Brain microvascular endothelial cell (primary cell): ENCODE measurements at regions not wholly inside any gene's neighbourhood (a gene's known extent, or its start where the extent isn't known, plus 50 kb on each side); places are given as distances from the start of the nearest gene placed in this dataset.

Source experiments
- DNase-seq: peaks from one replicate; pipeline ENCODE4 v3.0.0-alpha.2; 2020
- H3K27ac ChIP-seq: fragments of 250-450 bp; sonication (Bioruptor Pico); 2 replicates; pipeline ENCODE4 v1.5.1; 2020; ENCODE audit warnings: mild to moderate bottlenecking, moderate library complexity
- H3K27me3 ChIP-seq: fragments of 250-450 bp; sonication (Bioruptor Pico); replicated peaks from 2 replicates; pipeline ENCODE4 v1.5.1; 2020; ENCODE audit warnings: mild to moderate bottlenecking
- H3K36me3 ChIP-seq: fragments of 250-450 bp; sonication (Bioruptor Pico); replicated peaks from 2 replicates; pipeline ENCODE4 v1.5.1; 2020; ENCODE audit warnings: mild to moderate bottlenecking
- H3K4me3 ChIP-seq: 2 replicates; pipeline ENCODE4 v1.5.1; 2011; ENCODE audit warnings: low read depth, mild to moderate bottlenecking, control low read depth, low read length, moderate library complexity
- in situ Hi-C: cut with HindIII; loops from 2 replicates; pipeline ENCODE4 v1.10.0; 2017; ENCODE audit warnings: low sequenced_read_pairs, low pct_ligation_motif_present
- TF ChIP-seq, protein P1 (sequence below): IDR thresholded peaks from 2 replicates; pipeline ENCODE4 v1.5.1; 2011; ENCODE audit warnings: low read depth, mild to moderate bottlenecking, moderate library complexity, low read length, control low read depth, inconsistent platforms; ENCODE audit errors: missing control alignments

DNA sequence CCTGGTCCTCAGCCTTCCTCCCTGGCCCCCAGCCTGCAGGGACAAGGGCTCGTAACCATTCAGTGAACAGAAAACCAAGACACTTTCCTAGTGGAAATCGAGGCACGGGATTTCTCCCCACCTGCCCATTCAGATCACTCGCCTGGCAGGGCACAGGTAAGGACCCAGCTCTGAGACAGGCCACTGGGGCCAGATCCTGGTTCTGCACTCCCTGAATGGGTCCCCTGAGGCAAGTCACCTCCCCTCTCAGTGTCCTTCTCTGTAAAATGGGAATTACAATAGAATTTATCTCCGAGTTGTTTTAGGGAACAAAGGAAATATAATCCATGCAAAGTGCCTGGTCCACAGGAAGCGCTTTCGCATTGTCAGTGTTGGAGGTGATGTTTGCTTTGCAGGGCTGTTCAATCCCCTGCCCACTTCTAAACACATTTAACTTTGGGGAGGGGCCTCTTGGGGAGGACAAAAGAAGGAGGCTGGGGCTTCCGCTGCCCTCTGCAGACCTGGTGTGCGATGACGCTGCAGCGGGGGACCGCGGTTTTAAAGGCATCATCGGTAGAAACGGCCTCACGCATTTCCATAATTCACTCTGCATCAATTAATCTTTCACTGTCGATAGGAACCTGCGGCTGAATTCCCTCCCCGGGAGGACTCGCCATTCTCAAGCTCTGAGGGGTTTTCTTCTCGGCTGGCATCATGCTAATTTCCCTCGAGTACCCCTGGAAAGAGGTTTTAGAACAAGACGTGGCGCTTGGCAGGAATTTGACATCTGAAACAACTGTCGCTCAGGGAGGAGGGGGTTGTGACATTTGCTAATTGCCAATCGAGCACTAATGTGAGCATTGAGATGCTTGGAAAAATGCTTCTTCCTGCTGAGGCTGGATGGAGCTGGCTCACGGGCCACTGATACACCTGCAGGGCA lies 70.4 kb upstream of the FGF3 start:
- no peaks in the 10 kb centered on the region for H3K36me3 ChIP-seq
- in situ Hi-C loops = no loop called here
- TF ChIP-seq, protein P1, sequence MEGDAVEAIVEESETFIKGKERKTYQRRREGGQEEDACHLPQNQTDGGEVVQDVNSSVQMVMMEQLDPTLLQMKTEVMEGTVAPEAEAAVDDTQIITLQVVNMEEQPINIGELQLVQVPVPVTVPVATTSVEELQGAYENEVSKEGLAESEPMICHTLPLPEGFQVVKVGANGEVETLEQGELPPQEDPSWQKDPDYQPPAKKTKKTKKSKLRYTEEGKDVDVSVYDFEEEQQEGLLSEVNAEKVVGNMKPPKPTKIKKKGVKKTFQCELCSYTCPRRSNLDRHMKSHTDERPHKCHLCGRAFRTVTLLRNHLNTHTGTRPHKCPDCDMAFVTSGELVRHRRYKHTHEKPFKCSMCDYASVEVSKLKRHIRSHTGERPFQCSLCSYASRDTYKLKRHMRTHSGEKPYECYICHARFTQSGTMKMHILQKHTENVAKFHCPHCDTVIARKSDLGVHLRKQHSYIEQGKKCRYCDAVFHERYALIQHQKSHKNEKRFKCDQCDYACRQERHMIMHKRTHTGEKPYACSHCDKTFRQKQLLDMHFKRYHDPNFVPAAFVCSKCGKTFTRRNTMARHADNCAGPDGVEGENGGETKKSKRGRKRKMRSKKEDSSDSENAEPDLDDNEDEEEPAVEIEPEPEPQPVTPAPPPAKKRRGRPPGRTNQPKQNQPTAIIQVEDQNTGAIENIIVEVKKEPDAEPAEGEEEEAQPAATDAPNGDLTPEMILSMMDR = no peak
- H3K27ac ChIP-seq = no peak overlapping the region
- peaks cover 29% of the 10 kb centered on the region for H3K27me3 ChIP-seq
- DNase-seq = no peak
- H3K4me3 ChIP-seq = no peak overlapping the region

DNA sequence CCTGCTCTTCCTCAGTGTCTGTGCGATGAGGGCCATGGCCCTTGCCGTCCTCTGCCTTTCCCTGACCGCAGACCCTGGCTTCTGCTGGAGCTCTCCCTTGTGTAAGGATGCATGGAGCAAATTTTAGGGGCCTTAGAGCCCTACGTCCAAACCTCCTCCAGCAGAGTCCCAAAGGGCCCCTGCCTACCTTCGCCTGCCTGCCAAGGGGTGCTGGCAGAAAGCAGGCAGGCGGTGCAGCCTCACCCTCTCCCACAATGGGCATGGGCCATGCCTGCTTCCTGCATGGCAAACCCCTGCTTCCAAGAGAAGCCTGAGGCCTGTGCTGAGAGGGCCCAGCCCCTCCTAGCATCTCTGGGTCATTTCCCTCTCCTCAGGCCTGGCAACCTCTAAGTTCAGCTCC lies 71.3 kb upstream of the FGF3 start:
- in situ Hi-C loops = no loop called here

DNA sequence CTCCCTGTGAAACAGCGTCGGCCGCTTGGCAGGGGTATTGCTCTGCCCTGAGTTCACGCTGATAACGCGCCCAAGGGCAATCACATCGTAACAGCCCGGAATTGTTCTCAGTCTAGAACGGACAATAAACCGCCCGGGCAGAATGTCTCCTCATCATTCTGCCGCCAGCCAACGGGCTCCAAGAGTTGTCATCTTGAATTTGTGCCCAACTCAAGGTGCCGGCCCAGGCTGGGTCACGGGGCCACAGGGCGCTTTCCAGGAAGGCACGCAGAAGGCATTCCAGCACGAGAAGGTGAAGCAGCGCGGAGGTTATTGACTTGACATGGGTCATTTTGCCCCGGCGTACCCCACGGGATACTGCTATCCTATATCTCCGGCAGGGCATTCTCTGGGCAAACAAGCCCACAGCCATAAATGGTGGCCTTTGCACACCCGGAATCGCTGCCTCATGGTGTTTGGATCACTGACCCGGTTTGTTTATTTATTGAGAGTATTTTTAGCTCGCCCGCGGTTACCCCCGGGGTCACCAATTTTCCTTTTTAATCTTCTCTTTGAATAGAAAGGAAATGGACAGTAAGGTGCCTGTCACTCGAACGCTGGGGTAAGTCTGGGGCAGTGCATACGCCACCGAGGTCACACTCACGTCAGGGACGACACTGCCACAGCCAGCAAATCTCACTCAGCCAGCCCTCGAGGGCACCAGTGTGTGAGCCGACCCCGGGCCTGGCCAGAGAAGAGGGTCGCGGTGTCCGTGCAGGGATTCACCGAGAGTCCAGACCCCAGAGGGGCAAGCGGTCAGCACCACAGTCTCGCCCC lies 72.4 kb upstream of the FGF3 start:
- TF ChIP-seq, protein P1 = no peak
- no peak for DNase-seq
- in situ Hi-C loops = no loop called here
- Histone ChIP-seq H3K36me3 (no peaks in the 10 kb centered on the region), H3K4me3 (no peak overlapping the region), H3K27me3 (peaks cover 29% of the 10 kb centered on the region), H3K27ac (no peak overlapping the region)

More for the DNA sequence above, 71.3 kb upstream of the FGF3 start:
- Histone ChIP-seq H3K4me3 (no peak overlapping the region), H3K36me3 (no peaks in the 10 kb centered on the region), H3K27ac (no peak overlapping the region), H3K27me3 (peaks cover 29% of the 10 kb centered on the region)
- TF ChIP-seq, protein P1 = no peak
- DNase-seq = no peak

DNA sequence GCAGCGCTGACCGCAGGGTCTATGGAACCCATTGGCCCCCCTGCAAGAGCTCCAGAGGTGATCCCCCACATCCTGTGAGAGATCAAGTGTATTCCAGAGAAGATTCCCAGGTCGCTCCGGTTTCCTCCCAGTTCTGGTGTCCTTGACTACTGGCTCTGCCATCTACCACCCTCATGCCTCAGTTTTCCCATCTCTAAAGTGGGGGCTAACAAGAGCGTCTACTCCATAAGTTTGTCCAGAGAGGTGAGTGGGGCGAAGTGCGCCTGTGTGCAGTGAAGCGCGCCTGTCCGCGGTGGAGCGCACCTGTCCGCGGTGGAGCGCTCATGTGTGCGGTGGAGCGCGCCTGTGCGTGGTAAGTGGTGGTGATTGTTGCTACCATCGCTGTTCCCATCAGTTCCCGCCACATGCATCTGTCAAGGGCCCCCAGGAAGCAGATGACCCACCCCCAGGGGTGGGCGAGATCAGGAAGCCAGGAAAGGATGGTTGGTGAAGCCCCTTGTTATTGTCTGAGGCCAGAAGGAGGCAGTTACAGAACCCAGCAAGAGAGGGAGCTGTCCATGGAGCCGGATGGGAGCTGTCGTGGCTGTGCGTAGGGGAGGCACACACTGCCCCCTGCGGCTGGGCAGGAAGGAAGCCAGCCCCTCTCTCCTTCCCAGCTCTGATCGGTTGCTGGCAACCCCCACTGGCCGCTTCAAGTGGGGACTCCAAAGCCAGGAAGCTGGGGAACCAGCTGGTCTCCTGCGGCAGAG lies 73.2 kb upstream of the FGF3 start:
- Histone ChIP-seq H3K4me3 (no peak overlapping the region), H3K27ac (no peak overlapping the region), H3K27me3 (peaks cover 29% of the 10 kb centered on the region), H3K36me3 (no peaks in the 10 kb centered on the region)
- DNase-seq = no peak
- TF ChIP-seq, protein P1 = peak; percentile 47
- in situ Hi-C loops = no loop called here

DNA sequence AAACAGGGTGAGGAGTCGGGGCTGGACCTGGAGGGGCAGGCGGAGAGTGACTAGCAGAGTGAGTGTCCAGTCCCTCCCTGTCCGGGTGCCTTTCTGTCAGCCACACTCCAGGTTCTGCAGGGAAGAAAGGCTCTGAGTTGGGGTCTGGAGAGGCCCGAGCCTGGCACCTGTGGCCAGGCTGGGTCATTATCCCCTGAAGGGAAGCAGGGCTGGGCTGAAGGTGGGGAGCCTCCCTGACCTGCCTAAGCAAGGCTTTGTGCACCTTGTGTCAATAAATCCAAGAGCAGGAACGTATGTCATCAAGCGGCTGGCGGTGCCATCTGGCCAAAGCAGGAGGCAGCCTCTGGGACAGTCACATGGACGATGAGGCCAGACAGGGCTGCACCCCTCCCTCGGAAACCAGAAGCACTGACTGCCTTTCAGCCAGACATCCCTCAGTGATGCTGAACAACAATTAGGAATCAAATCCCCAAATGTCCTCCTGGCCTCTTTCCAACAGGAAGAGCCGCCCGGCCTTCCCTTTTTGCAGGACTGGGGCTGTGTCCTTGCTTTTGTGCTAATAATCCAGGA lies 73.9 kb upstream of the FGF3 start:
- H3K27ac ChIP-seq = no peak overlapping the region
- H3K4me3 ChIP-seq = no peak overlapping the region
- no peaks in the 10 kb centered on the region for H3K36me3 ChIP-seq
- in situ Hi-C loops = no loop called here
- DNase-seq = no peak
- peaks cover 29% of the 10 kb centered on the region for H3K27me3 ChIP-seq
- TF ChIP-seq, protein P1 = no peak
